GM10266 (cell line): ENCODE measurements at regions not wholly inside any gene's neighbourhood (a gene's known extent, or its start where the extent isn't known, plus 50 kb on each side); places are given as distances from the start of the nearest gene placed in this dataset.

Source experiments
- DNase-seq: peaks from one replicate; pipeline ENCODE4 v3.0.0; 2012; ENCODE audit errors: extremely low spot score
- TF ChIP-seq, protein P1 (sequence below): IDR thresholded peaks from 2 replicates; pipeline ENCODE4 v1.5.1; 2012; ENCODE audit warnings: mild to moderate bottlenecking, low read depth; ENCODE audit not compliant: control insufficient read depth, insufficient read depth; ENCODE audit errors: missing control alignments

DNA sequence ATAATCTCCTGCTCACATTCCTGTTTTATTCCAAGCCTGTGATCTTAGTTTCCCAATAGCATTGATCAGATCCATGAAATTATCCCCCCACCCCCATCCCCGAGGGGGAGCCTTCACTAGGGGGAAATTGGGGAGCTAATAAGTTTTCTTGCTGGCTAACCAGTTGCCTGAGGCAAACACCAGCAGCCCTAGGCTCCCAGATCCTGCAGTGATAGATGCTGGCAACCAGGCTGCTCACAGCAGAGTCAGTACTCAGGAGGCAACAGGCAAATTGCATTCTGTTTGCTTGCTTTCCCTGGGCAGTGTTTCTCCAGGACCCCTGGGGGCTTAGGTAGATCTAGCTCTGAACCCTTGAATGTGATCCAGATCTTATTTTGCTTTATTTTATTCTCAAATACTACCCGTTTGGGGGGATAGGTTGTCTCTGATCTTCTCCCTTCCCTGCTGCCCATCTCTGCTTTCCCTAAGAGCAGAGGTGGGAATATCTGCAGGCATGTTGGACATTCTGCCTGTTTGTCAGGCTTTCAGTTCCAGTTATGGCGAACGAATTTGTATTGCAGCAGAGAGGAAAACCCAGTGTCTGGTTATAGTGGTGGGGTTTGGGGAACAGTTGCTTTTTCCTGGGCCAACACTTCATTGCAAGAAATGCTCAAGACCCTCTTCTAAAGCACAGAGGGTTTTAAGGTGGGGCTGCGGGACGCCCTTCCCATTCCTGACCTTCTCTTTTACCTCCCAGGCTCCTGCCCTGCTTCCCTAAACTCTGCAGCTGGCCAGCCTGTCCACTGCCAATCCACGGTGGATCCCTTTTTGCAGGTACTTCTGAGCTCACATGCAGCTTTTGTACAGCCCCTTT lies 289.8 kb upstream of the PLXNA2 start:
- DNase-seq: no peak

DNA sequence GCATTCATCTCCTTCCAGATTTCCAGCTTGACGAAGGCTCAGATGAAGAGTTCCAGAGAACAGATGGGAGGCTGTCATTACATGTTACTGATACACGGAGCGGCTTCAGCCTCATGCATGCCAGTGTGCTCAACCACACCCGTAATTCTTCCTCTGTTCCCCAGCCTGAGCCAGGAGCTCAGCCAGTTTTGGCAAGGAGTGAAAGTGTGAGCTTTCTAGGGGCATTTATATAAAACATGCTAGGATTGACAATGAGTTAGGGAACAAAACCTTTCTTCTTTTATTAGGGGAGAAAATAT lies 290.4 kb upstream of the PLXNA2 start:
- DNase-seq: no peak

More for the DNA sequence above, 289.8 kb upstream of the PLXNA2 start:
- TF ChIP-seq, protein P1, sequence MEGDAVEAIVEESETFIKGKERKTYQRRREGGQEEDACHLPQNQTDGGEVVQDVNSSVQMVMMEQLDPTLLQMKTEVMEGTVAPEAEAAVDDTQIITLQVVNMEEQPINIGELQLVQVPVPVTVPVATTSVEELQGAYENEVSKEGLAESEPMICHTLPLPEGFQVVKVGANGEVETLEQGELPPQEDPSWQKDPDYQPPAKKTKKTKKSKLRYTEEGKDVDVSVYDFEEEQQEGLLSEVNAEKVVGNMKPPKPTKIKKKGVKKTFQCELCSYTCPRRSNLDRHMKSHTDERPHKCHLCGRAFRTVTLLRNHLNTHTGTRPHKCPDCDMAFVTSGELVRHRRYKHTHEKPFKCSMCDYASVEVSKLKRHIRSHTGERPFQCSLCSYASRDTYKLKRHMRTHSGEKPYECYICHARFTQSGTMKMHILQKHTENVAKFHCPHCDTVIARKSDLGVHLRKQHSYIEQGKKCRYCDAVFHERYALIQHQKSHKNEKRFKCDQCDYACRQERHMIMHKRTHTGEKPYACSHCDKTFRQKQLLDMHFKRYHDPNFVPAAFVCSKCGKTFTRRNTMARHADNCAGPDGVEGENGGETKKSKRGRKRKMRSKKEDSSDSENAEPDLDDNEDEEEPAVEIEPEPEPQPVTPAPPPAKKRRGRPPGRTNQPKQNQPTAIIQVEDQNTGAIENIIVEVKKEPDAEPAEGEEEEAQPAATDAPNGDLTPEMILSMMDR: no peak

DNA sequence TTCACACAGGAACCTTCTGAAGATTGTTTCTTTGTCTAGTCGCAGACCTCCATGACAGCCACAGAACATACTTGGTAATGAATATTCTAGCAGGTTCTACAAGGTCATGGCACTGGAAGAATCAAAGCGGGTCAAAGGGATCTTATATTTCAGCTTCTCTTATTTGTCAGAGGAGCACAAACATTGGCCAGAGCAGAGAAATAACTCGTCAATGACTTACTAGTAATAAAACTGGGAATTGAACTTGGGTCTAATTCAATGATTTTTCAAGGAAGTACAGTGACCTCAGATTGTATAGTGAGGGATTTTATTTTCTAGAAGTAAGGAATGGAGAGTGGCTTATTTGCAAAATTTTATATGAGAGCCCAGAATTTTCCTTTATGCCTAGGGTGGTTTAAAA lies 290.8 kb upstream of the PLXNA2 start:
- no peak for DNase-seq
- TF ChIP-seq, protein P1: no peak

More for the DNA sequence above, 290.4 kb upstream of the PLXNA2 start:
- TF ChIP-seq, protein P1: no peak

DNA sequence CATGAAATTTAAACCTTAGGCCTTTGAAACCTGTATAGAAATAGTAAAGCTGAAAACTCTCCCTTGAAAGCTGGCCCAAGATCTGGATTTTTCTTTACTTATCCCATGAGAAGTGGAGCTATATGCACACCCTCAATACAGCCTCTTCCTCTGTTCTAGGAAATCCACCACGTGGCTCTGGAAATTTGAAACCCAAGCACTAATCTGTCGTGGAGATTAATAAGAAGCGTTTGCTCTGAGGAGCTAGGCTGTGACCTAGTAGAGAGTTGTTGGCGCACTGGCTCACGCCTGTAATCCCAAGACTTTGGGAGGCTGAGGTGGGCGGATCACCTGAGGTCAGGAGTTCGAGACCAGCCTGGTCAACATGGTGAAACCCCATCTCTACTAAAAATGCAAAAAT lies 291.3 kb upstream of the PLXNA2 start:
- TF ChIP-seq, protein P1: no peak
- no peak for DNase-seq

DNA sequence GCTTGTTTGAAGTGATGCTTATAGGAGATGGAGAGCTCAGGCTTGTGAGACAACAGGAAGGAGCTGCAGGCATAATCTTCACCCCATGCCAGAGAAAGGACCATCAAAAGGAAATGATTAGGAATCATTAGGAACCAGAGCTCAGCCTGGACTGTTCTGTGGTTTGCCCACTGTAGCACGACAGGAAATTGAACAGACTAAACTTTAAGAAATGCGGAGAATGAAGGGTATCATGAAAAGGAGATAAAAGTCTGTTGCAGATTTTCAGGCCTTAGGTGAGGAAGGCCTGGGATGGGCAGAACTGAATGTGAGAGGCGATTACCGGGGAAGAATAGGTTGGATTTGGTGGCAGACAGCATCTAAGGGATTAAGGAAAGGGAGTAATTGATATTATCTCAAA lies 292.0 kb upstream of the PLXNA2 start:
- TF ChIP-seq, protein P1: no peak

DNA sequence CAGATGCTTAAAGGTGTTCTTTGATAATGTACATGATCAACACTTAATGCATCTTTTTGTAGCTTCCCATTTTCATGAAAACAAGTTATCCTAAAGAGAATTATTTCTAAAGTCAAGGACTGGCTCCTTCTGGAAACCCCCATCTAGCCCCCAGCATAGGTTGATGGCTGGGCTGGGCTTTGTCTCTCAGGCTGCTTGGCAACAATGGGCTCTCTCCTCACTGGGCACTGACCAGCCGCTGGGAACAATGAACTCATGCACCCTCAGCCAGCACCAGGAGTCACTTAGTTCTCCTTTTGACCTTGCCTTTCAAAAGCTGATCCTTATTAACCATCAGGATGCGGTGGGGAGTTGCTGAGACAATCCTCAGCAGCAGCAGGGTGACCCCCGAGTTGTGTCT lies 293.0 kb upstream of the PLXNA2 start:
- TF ChIP-seq, protein P1: no peak
- DNase-seq: no peak

More for the DNA sequence above, 292.0 kb upstream of the PLXNA2 start:
- DNase-seq: no peak

DNA sequence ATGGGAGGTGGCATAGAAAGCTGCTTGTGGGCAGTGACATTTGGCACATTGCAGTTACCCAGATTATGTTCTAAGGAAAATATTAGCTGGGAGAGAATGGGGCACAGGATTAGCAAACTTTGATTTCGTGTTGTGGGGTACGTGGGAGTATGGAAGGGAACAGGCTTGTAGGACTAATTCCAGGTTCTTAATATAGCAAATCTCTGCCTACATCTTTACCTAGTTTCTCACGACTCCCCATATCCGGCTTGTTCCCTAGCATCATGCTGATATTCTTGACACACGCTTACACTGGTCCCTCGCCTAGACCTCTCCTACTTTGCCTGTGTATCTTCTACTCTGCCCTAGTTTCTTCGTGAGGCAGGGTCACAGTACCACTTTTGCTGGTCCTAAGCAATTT lies 293.9 kb upstream of the PLXNA2 start:
- TF ChIP-seq, protein P1: no peak
- no peak for DNase-seq
